WERI-Rb-1 (cell line): ENCODE measurements at regions not wholly inside any gene's neighbourhood (a gene's known extent, or its start where the extent isn't known, plus 50 kb on each side); places are given as distances from the start of the nearest gene placed in this dataset.

Experiments used
- DNase-seq: peaks from one replicate; pipeline ENCODE4 v3.0.0-alpha.2; 2020
- H3K27ac ChIP-seq: fragments of 250-450 bp; sonication (Bioruptor Pico); 2 replicates; pipeline ENCODE4 v1.5.1; 2020; ENCODE audit warnings: mild to moderate bottlenecking, moderate library complexity
- H3K27me3 ChIP-seq: fragments of 250-450 bp; sonication (Bioruptor Pico); 2 replicates; pipeline ENCODE4 v1.5.1; 2021; ENCODE audit warnings: mild to moderate bottlenecking, low read depth, moderate library complexity; ENCODE audit not compliant: insufficient read depth, severe bottlenecking
- H3K36me3 ChIP-seq: fragments of 250-450 bp; sonication (Bioruptor Pico); 2 replicates; pipeline ENCODE4 v1.5.1; 2020; ENCODE audit warnings: mild to moderate bottlenecking, moderate library complexity
- H3K4me3 ChIP-seq: 2 replicates; pipeline ENCODE4 v1.5.1; 2011; ENCODE audit warnings: low read depth, mild to moderate bottlenecking, control low read depth, low read length
- H3K9me3 ChIP-seq: fragments of 250-450 bp; sonication (Bioruptor Pico); 2 replicates; pipeline ENCODE4 v1.5.1; 2021; ENCODE audit warnings: mild to moderate bottlenecking, moderate library complexity; ENCODE audit not compliant: severe bottlenecking
- CTCF ChIP-seq: IDR thresholded peaks from 2 replicates; pipeline ENCODE4 v1.5.1; 2011; ENCODE audit warnings: low read depth, mild to moderate bottlenecking, control low read depth, inconsistent platforms, low read length

GRCh38 chr4:138912704-138913340, 102.8 kb upstream of the NOCT start:
- no peak for TF ChIP-seq CTCF
- Histone ChIP-seq H3K36me3 (no peaks in the 10 kb centered on the region), H3K27me3 (no peaks in the 10 kb centered on the region), H3K4me3 (no peak overlapping the region), H3K9me3 (no peaks in the 10 kb centered on the region), H3K27ac (no peak overlapping the region)
- no peak for DNase-seq

GRCh38 chr4:138911909-138912703, 103.5 kb upstream of the NOCT start:
- Histone ChIP-seq H3K27me3 (no peaks in the 10 kb centered on the region), H3K36me3 (no peaks in the 10 kb centered on the region), H3K9me3 (no peaks in the 10 kb centered on the region), H3K27ac (no peak overlapping the region), H3K4me3 (no peak overlapping the region)
- no peak for DNase-seq
- TF ChIP-seq CTCF = no peak

- Histone ChIP-seq H3K9me3 (peaks cover under 1% of the 10 kb centered on the region), H3K36me3 (no peaks in the 10 kb centered on the region), H3K27me3 (no peaks in the 10 kb centered on the region), H3K4me3 (no peak overlapping the region), H3K27ac (no peak overlapping the region)
- DNase-seq = no peak
- no peak for TF ChIP-seq CTCF
Observed at GRCh38 chr4:138910914-138911336, 104.7 kb upstream of the NOCT start.

GRCh38 chr4:138910195-138910913, 105.2 kb upstream of the NOCT start:
- Histone ChIP-seq H3K27ac (no peak overlapping the region), H3K36me3 (no peaks in the 10 kb centered on the region), H3K9me3 (peaks cover 3% of the 10 kb centered on the region), H3K27me3 (no peaks in the 10 kb centered on the region), H3K4me3 (no peak overlapping the region)
- TF ChIP-seq CTCF = no peak
- DNase-seq = no peak

GRCh38 chr4:138909587-138909986, 106.0 kb upstream of the NOCT start:
- Histone ChIP-seq H3K4me3 (no peak overlapping the region), H3K9me3 (peaks cover 3% of the 10 kb centered on the region), H3K27me3 (no peaks in the 10 kb centered on the region), H3K27ac (no peak overlapping the region), H3K36me3 (no peaks in the 10 kb centered on the region)
- no peak for TF ChIP-seq CTCF
- no peak for DNase-seq
